Activated gamma-delta T cell treated with Interleukin-2 at 50 U/mL for 16 hours (primary cell): ENCODE measurements at regions not wholly inside any gene's neighbourhood (a gene's known extent, or its start where the extent isn't known, plus 50 kb on each side); places are given as distances from the start of the nearest gene placed in this dataset.

Experiments used
- DNase-seq: peaks from one replicate; pipeline ENCODE4 v3.0.0-alpha.2; 2020

- no peak for DNase-seq
Measured at GRCh38 chr10:31754803-31755624, 173.6 kb downstream of the ARHGAP12 start.

GRCh38 chr10:31753681-31754080 is 174.9 kb downstream of the ARHGAP12 start:
- DNase-seq = no peak

- DNase-seq = no peak
Measured at GRCh38 chr10:31752170-31752569, 176.5 kb downstream of the ARHGAP12 start.

GRCh38 chr10:31751738-31752080 is 176.9 kb downstream of the ARHGAP12 start:
- DNase-seq = no peak

GRCh38 chr10:31751051-31751737 is 177.4 kb downstream of the ARHGAP12 start:
- no peak for DNase-seq

- no peak for DNase-seq
Measured at GRCh38 chr10:31749981-31750840, 178.4 kb downstream of the ARHGAP12 start.

GRCh38 chr10:31749301-31749700 is 179.3 kb downstream of the ARHGAP12 start:
- DNase-seq = no peak

GRCh38 chr10:31745612-31746376 is 182.8 kb downstream of the ARHGAP12 start:
- DNase-seq = peak; percentile 20

- no peak for DNase-seq
Measured at GRCh38 chr10:31744025-31744424, 184.6 kb downstream of the ARHGAP12 start.

- no peak for DNase-seq
Measured at GRCh38 chr10:31742255-31742654, 186.4 kb downstream of the ARHGAP12 start.

GRCh38 chr10:31741473-31741872 is 187.2 kb downstream of the ARHGAP12 start:
- DNase-seq = no peak

- no peak for DNase-seq
Measured at GRCh38 chr10:31739711-31740110, 188.9 kb downstream of the ARHGAP12 start.

- DNase-seq = no peak
Measured at GRCh38 chr10:31739146-31739545, 189.5 kb downstream of the ARHGAP12 start.

- no peak for DNase-seq
Measured at GRCh38 chr10:31731711-31732110, 196.9 kb downstream of the ARHGAP12 start.

- no peak for DNase-seq
Measured at GRCh38 chr10:31730776-31731175, 197.9 kb downstream of the ARHGAP12 start.

- no peak for DNase-seq
Measured at GRCh38 chr10:31728698-31729224, 199.9 kb downstream of the ARHGAP12 start.

GRCh38 chr10:31725436-31725835 is 203.2 kb downstream of the ARHGAP12 start:
- DNase-seq = no peak

GRCh38 chr10:31724296-31724695 is 204.3 kb downstream of the ARHGAP12 start:
- no peak for DNase-seq

GRCh38 chr10:31723106-31723750 is 205.4 kb downstream of the ARHGAP12 start:
- DNase-seq = no peak

GRCh38 chr10:31721096-31721495 is 207.5 kb downstream of the ARHGAP12 start:
- no peak for DNase-seq

GRCh38 chr10:31720546-31720945 is 208.1 kb downstream of the ARHGAP12 start:
- no peak for DNase-seq

GRCh38 chr10:31709476-31709875 is 219.2 kb downstream of the ARHGAP12 start:
- DNase-seq = no peak
